Neural cell (in vitro differentiated cells): ENCODE measurements at regions not wholly inside any gene's neighbourhood (a gene's known extent, or its start where the extent isn't known, plus 50 kb on each side); places are given as distances from the start of the nearest gene placed in this dataset.

Experiments used
- EZH2 ChIP-seq: fragments of 200-600, 300-800 bp; shearing (Covaris generic), sonication (generic); IDR thresholded peaks from 2 replicates; pipeline ENCODE4 v1.6.1; 2014; ENCODE audit warnings: antibody characterized with exemption, low read length, borderline replicate concordance, mild to moderate bottlenecking; ENCODE audit not compliant: insufficient read depth, poor library complexity, severe bottlenecking
- POLR2AphosphoS5 ChIP-seq: IDR thresholded peaks from 2 replicates; pipeline ENCODE4 v1.6.1; 2012

DNA sequence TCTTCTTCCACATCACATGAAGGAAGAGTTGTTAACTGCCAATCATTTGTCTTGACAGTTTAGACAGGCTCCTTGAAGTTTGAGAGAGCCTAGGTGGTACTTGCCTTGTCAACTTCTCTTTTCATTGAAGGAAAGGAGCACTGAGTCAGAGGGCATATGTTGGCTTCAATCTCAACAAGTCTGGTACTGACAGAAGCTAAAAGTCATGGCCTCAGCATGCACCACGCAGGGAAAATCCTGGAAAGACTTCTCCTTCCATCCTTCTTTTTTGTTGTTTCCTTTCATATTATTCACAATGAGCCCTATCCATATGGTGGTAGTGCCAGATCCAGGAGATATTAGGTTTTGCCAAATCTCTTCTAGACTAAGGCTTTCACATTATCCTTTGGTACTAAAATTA is 1272.5 kb downstream of the ROBO1 start:
- TF ChIP-seq POLR2AphosphoS5 (no peak), EZH2 (no peak)
